T-helper 1 cell treated with Interleukin-12 subunit alpha and Interleukin-12 subunit beta and Interleukin-4 antibody, amounts not matched to agents 30 μg/mL and 1 μg/mL, for 36 hours (primary cell): ENCODE measurements at regions not wholly inside any gene's neighbourhood (a gene's known extent, or its start where the extent isn't known, plus 50 kb on each side); places are given as distances from the start of the nearest gene placed in this dataset.

Experiments used
- H3K27ac Mint-ChIP-seq: one replicate; pipeline ENCODE4 v1.8.0; 2021; ENCODE audit warnings: mild to moderate bottlenecking, mixed read lengths
- H3K27me3 Mint-ChIP-seq: one replicate; pipeline ENCODE4 v1.8.0; 2021; ENCODE audit warnings: low read depth, mixed read lengths
- H3K36me3 Mint-ChIP-seq: one replicate; pipeline ENCODE4 v1.8.0; 2021; ENCODE audit warnings: low read depth, mixed read lengths
- H3K4me1 Mint-ChIP-seq: one replicate; pipeline ENCODE4 v1.8.0; 2021; ENCODE audit warnings: low read depth, mixed read lengths
- H3K4me3 Mint-ChIP-seq: one replicate; pipeline ENCODE4 v1.8.0; 2021; ENCODE audit warnings: mild to moderate bottlenecking, moderate library complexity, mixed read lengths
- H3K9me3 Mint-ChIP-seq: one replicate; pipeline ENCODE4 v1.8.0; 2021; ENCODE audit warnings: mixed read lengths

- no peak overlapping the region for H3K27ac Mint-ChIP-seq
- H3K36me3 Mint-ChIP-seq: no peaks in the 10 kb centered on the region
- H3K4me3 Mint-ChIP-seq: no peak overlapping the region
- no peaks in the 10 kb centered on the region for H3K9me3 Mint-ChIP-seq
- H3K4me1 Mint-ChIP-seq: no peaks in the 10 kb centered on the region
- H3K27me3 Mint-ChIP-seq: no peaks in the 10 kb centered on the region
Observed at GRCh38 chr14:96617635-96618034, 115.5 kb downstream of the PAPOLA start.

- Mint-ChIP-seq H3K27me3 (no peaks in the 10 kb centered on the region), H3K9me3 (no peaks in the 10 kb centered on the region), H3K4me3 (no peak overlapping the region), H3K4me1 (no peaks in the 10 kb centered on the region), H3K27ac (no peak overlapping the region), H3K36me3 (no peaks in the 10 kb centered on the region)
Observed at GRCh38 chr14:96622926-96623325, 120.7 kb downstream of the PAPOLA start.

GRCh38 chr14:96623676-96624484 lies 121.7 kb downstream of the PAPOLA start:
- Mint-ChIP-seq H3K36me3 (no peaks in the 10 kb centered on the region), H3K27ac (no peak overlapping the region), H3K4me3 (no peak overlapping the region), H3K9me3 (no peaks in the 10 kb centered on the region), H3K4me1 (no peaks in the 10 kb centered on the region), H3K27me3 (no peaks in the 10 kb centered on the region)

- Mint-ChIP-seq H3K4me3 (no peak overlapping the region), H3K27ac (no peak overlapping the region), H3K4me1 (no peaks in the 10 kb centered on the region), H3K9me3 (no peaks in the 10 kb centered on the region), H3K36me3 (no peaks in the 10 kb centered on the region), H3K27me3 (no peaks in the 10 kb centered on the region)
Observed at GRCh38 chr14:96624661-96625425, 122.7 kb downstream of the PAPOLA start.

- H3K4me3 Mint-ChIP-seq: no peak overlapping the region
- no peaks in the 10 kb centered on the region for H3K9me3 Mint-ChIP-seq
- no peaks in the 10 kb centered on the region for H3K4me1 Mint-ChIP-seq
- H3K27me3 Mint-ChIP-seq: no peaks in the 10 kb centered on the region
- no peaks in the 10 kb centered on the region for H3K36me3 Mint-ChIP-seq
- H3K27ac Mint-ChIP-seq: no peak overlapping the region
Observed at GRCh38 chr14:96625426-96625985, 123.3 kb downstream of the PAPOLA start.

GRCh38 chr14:96626121-96626768 lies 124.1 kb downstream of the PAPOLA start:
- Mint-ChIP-seq H3K27me3 (no peaks in the 10 kb centered on the region), H3K27ac (no peak overlapping the region), H3K4me3 (no peak overlapping the region), H3K4me1 (no peaks in the 10 kb centered on the region), H3K36me3 (no peaks in the 10 kb centered on the region), H3K9me3 (no peaks in the 10 kb centered on the region)

GRCh38 chr14:96626916-96627315 lies 124.7 kb downstream of the PAPOLA start:
- no peak overlapping the region for H3K27ac Mint-ChIP-seq
- H3K36me3 Mint-ChIP-seq: no peaks in the 10 kb centered on the region
- H3K27me3 Mint-ChIP-seq: no peaks in the 10 kb centered on the region
- no peak overlapping the region for H3K4me3 Mint-ChIP-seq
- H3K4me1 Mint-ChIP-seq: no peaks in the 10 kb centered on the region
- H3K9me3 Mint-ChIP-seq: no peaks in the 10 kb centered on the region

- Mint-ChIP-seq H3K27ac (no peak overlapping the region), H3K27me3 (no peaks in the 10 kb centered on the region), H3K36me3 (no peaks in the 10 kb centered on the region), H3K4me3 (no peak overlapping the region), H3K9me3 (no peaks in the 10 kb centered on the region), H3K4me1 (no peaks in the 10 kb centered on the region)
Observed at GRCh38 chr14:96627386-96627785, 125.2 kb downstream of the PAPOLA start.

- no peaks in the 10 kb centered on the region for H3K36me3 Mint-ChIP-seq
- no peak overlapping the region for H3K27ac Mint-ChIP-seq
- H3K27me3 Mint-ChIP-seq: no peaks in the 10 kb centered on the region
- no peak overlapping the region for H3K4me3 Mint-ChIP-seq
- no peaks in the 10 kb centered on the region for H3K4me1 Mint-ChIP-seq
- no peaks in the 10 kb centered on the region for H3K9me3 Mint-ChIP-seq
Observed at GRCh38 chr14:96627811-96628775, 125.9 kb downstream of the PAPOLA start.

GRCh38 chr14:96629082-96629481 lies 126.9 kb downstream of the PAPOLA start:
- no peaks in the 10 kb centered on the region for H3K4me1 Mint-ChIP-seq
- no peaks in the 10 kb centered on the region for H3K27me3 Mint-ChIP-seq
- H3K9me3 Mint-ChIP-seq: no peaks in the 10 kb centered on the region
- no peaks in the 10 kb centered on the region for H3K36me3 Mint-ChIP-seq
- no peak overlapping the region for H3K27ac Mint-ChIP-seq
- no peak overlapping the region for H3K4me3 Mint-ChIP-seq

GRCh38 chr14:96629558-96630222 lies 127.5 kb downstream of the PAPOLA start:
- Mint-ChIP-seq H3K9me3 (no peaks in the 10 kb centered on the region), H3K27ac (no peak overlapping the region), H3K36me3 (no peaks in the 10 kb centered on the region), H3K4me3 (no peak overlapping the region), H3K4me1 (no peaks in the 10 kb centered on the region), H3K27me3 (no peaks in the 10 kb centered on the region)

GRCh38 chr14:96630281-96630680 lies 128.1 kb downstream of the PAPOLA start:
- no peak overlapping the region for H3K4me3 Mint-ChIP-seq
- H3K27ac Mint-ChIP-seq: no peak overlapping the region
- no peaks in the 10 kb centered on the region for H3K4me1 Mint-ChIP-seq
- H3K9me3 Mint-ChIP-seq: no peaks in the 10 kb centered on the region
- no peaks in the 10 kb centered on the region for H3K36me3 Mint-ChIP-seq
- H3K27me3 Mint-ChIP-seq: no peaks in the 10 kb centered on the region

GRCh38 chr14:96631030-96631429 lies 128.8 kb downstream of the PAPOLA start:
- Mint-ChIP-seq H3K27ac (no peak overlapping the region), H3K9me3 (no peaks in the 10 kb centered on the region), H3K4me3 (no peak overlapping the region), H3K36me3 (no peaks in the 10 kb centered on the region), H3K27me3 (no peaks in the 10 kb centered on the region), H3K4me1 (no peaks in the 10 kb centered on the region)
